Left ventricle myocardium inferior (tissue), 1 donor: ENCODE measurements at regions not wholly inside any gene's neighbourhood (a gene's known extent, or its start where the extent isn't known, plus 50 kb on each side); places are given as distances from the start of the nearest gene placed in this dataset.

ENCODE experiments used
- DNase-seq: peaks from one replicate; pipeline ENCODE4 v3.0.0-alpha.2; 2020
- H3K27ac ChIP-seq: fragments of 200-600 bp; replicated peaks from 2 replicates; pipeline ENCODE4 v1.8.0; 2021
- H3K27me3 ChIP-seq: fragments of 200-600 bp; 2 replicates; pipeline ENCODE4 v1.8.0; 2021; ENCODE audit warnings: low read depth
- H3K36me3 ChIP-seq: fragments of 200-600 bp; 2 replicates; pipeline ENCODE4 v1.8.0; 2021
- H3K4me1 ChIP-seq: fragments of 200-600 bp; 2 replicates; pipeline ENCODE4 v1.8.0; 2021
- H3K4me3 ChIP-seq: fragments of 200-600 bp; 2 replicates; pipeline ENCODE4 v1.8.0; 2021; ENCODE audit warnings: mild to moderate bottlenecking, moderate library complexity
- H3K9me3 ChIP-seq: fragments of 200-600 bp; replicated peaks from 2 replicates; pipeline ENCODE4 v1.8.0; 2021
- intact Hi-C: fragments of 100-400 bp; cut with micrococcal nuclease; formaldehyde crosslinking; loops from one replicate; pipeline ENCODE4 v1.11.0; 2022
- TF ChIP-seq, protein P1 (sequence below): fragments of 200-600 bp; IDR thresholded peaks from 2 replicates; pipeline ENCODE4 v1.8.0; 2021; ENCODE audit warnings: antibody characterized with exemption, mild to moderate bottlenecking, borderline replicate concordance
- donor health status: DM: no; HTN: yes; CAD: no; lungs with severe emphysema.

DNA sequence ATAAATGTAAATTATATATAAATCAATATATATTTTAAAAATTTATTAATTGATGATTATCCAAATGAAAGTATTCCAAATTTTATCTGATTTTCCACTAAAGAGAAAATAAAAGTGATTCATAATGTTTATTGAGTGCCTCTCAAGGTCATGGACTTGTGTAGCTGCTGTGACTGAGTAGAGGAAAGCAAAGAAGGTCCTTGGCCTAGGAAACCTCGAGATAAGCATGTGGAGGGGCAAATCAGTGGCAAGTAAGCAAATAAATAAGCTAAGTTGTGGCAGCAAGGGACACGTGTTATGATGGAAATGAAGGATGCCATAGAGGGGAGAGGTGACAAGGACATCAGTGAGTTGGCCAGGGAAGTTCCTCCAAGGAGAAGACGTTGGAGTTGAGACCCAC lies 866.1 kb upstream of the ID2 start:
- no peaks in the 10 kb centered on the region for H3K4me1 ChIP-seq

DNA sequence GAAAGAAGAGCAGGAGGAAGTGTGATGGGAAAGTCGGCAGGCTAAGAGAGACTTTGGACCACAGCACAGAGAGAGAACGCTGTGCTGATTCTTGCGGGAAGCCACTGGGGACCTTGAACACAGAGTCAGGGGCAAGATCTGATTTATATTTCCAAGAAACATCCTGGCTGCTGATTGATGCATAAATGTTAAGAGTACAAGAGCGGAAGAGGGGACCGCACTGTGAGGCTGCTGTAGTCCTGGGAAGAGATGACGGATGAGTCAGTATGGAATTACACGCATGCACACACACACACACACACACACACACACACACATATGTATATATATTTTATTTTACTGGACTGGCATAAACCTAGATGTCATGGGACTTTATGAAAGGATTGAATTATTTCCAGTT lies 865.6 kb upstream of the ID2 start:
- no peaks in the 10 kb centered on the region for H3K4me1 ChIP-seq
- no peak for DNase-seq
- TF ChIP-seq, protein P1, sequence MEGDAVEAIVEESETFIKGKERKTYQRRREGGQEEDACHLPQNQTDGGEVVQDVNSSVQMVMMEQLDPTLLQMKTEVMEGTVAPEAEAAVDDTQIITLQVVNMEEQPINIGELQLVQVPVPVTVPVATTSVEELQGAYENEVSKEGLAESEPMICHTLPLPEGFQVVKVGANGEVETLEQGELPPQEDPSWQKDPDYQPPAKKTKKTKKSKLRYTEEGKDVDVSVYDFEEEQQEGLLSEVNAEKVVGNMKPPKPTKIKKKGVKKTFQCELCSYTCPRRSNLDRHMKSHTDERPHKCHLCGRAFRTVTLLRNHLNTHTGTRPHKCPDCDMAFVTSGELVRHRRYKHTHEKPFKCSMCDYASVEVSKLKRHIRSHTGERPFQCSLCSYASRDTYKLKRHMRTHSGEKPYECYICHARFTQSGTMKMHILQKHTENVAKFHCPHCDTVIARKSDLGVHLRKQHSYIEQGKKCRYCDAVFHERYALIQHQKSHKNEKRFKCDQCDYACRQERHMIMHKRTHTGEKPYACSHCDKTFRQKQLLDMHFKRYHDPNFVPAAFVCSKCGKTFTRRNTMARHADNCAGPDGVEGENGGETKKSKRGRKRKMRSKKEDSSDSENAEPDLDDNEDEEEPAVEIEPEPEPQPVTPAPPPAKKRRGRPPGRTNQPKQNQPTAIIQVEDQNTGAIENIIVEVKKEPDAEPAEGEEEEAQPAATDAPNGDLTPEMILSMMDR = no peak
- H3K27me3 ChIP-seq = no peaks in the 10 kb centered on the region
- no peaks in the 10 kb centered on the region for H3K9me3 ChIP-seq
- intact Hi-C loops = no loop called here
- no peak overlapping the region for H3K27ac ChIP-seq
- no peaks in the 10 kb centered on the region for H3K36me3 ChIP-seq
- no peak overlapping the region for H3K4me3 ChIP-seq

More for the DNA sequence above, 866.1 kb upstream of the ID2 start:
- Histone ChIP-seq H3K9me3 (no peaks in the 10 kb centered on the region), H3K36me3 (no peaks in the 10 kb centered on the region), H3K4me3 (no peak overlapping the region), H3K27ac (no peak overlapping the region), H3K27me3 (no peaks in the 10 kb centered on the region)
- intact Hi-C loops = no loop called here
- TF ChIP-seq, protein P1 = no peak
- no peak for DNase-seq

DNA sequence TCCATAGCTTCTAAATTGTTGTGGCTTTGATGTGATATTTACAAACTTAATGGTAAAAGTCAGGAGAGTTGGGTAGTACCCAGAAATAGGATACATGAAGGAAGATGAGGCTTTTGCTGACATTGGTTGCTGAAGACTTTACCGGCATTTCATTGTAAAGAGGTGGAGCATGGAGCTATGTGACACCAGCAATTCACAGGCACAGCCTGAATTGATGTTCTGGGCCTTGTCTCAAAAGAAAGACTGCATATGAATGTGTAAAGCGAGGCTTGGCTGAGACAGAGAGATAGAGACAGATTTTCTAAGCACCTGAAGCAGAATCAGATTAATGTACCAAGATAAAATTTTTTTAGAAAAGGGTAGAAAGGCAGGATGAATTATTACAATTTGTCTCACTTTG lies 864.9 kb upstream of the ID2 start:
- TF ChIP-seq, protein P1 = no peak
- H3K36me3 ChIP-seq = no peaks in the 10 kb centered on the region
- intact Hi-C loops = no loop called here

DNA sequence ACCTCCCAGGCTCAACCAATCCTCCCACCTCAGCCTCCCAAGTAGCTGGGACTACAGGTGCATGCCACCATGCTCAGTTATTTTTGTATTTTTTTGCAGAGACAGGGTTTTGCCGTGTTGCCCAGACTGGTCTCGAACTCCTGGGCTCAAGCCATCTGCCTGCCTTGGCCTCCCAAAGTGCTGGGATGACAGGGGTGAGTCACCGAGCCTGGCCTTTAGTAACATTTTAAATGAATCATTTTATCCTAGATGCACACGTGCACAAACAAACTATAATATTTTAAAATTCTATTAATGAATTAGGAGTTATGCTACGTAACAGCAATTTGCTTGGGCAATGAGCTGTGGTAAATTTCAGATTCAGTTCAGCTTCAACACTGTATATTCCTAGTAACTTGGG lies 862.5 kb upstream of the ID2 start:
- Histone ChIP-seq H3K36me3 (no peaks in the 10 kb centered on the region), H3K4me1 (no peaks in the 10 kb centered on the region), H3K4me3 (no peak overlapping the region), H3K9me3 (no peaks in the 10 kb centered on the region), H3K27ac (no peak overlapping the region), H3K27me3 (no peaks in the 10 kb centered on the region)
- DNase-seq = no peak
- TF ChIP-seq, protein P1 = no peak
- intact Hi-C loops = no loop called here

More for the DNA sequence above, 864.9 kb upstream of the ID2 start:
- Histone ChIP-seq H3K4me1 (no peaks in the 10 kb centered on the region), H3K27ac (no peak overlapping the region), H3K27me3 (no peaks in the 10 kb centered on the region), H3K4me3 (no peak overlapping the region), H3K9me3 (no peaks in the 10 kb centered on the region)
- DNase-seq = no peak

DNA sequence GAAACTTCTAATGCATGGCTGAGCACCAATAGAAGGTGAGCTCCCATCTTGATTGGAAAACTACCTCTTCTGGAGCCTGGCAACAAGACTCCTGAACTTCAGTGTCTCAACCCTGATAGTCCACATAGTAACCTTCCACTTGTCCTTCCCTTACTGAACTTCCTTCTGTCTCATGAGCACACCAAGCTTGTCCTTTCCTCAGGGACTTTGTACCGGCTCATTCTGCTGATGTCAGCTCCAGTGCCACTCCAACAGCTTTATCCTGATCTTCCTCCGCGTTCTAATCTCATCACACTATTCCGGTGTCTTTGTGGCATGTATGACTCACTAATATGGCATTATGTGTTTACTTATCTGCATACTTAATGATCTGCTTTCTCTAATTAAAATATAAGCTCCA lies 862.0 kb upstream of the ID2 start:
- H3K27me3 ChIP-seq = no peaks in the 10 kb centered on the region
- intact Hi-C loops = no loop called here
- no peaks in the 10 kb centered on the region for H3K36me3 ChIP-seq
- H3K4me1 ChIP-seq = no peaks in the 10 kb centered on the region
- TF ChIP-seq, protein P1 = no peak
- H3K4me3 ChIP-seq = no peak overlapping the region
- DNase-seq = no peak
- H3K9me3 ChIP-seq = no peaks in the 10 kb centered on the region
- no peak overlapping the region for H3K27ac ChIP-seq

DNA sequence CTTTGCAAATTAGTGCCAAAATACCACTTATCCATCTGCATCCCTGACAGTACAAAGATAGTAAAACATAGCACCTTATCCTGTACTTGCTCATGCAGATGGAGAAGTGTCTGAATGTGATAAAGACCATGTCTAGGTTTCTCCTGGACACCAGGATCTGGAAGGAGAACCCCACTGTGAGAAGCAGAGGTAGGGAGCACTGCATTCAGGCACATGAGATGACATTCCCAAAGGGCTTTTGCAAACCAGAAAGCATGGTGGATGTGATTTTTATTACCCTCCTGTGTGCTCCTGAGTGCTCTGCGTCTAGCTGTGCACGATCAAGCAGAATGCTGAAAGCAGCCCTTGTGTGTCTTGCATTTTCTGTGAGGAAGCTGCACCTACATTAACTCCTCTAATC lies 857.6 kb upstream of the ID2 start:
- no peaks in the 10 kb centered on the region for H3K4me1 ChIP-seq
- no peaks in the 10 kb centered on the region for H3K9me3 ChIP-seq
- no peaks in the 10 kb centered on the region for H3K27me3 ChIP-seq
- no peak overlapping the region for H3K27ac ChIP-seq
- no peak for DNase-seq
- intact Hi-C loops = no loop called here
- H3K4me3 ChIP-seq = no peak overlapping the region
- no peaks in the 10 kb centered on the region for H3K36me3 ChIP-seq
- TF ChIP-seq, protein P1 = no peak
